Skeletal muscle satellite cell (primary cell): ENCODE measurements at regions not wholly inside any gene's neighbourhood (a gene's known extent, or its start where the extent isn't known, plus 50 kb on each side); places are given as distances from the start of the nearest gene placed in this dataset. TPM values are rescaled to one million over a fixed set of nuclear protein-coding genes. Genes with fewer than 3 reads are reported as not detected.

Experiments used
- small RNA-seq: library from RNA; depleted of rRNA; stranded (forward); fragments of <200 nt; gene quantifications from one replicate; pipeline ENCODE3, GENCODE V24; 2012

Small RNA genes in the stretch of these regions (small RNA-seq; reads per million reads assigned to genes)
- gene MIR4643 (not detected), gene MTATP6P25 (not detected), gene MTCO1P56 (not detected), gene MTND4LP19 (not detected), gene RF00012 (not detected), gene RN7SL415P (not detected)
